ENCODE measurements at regions not wholly inside any gene's neighbourhood (a gene's known extent, or its start where the extent isn't known, plus 50 kb on each side); places are given as distances from the start of the nearest gene placed in this dataset.
"Not testable (repeated sequence)": the region's sequence is repeated elsewhere in the genome, so short reads cannot be mapped to it uniquely, and the experiment has no call there.

GRCh38 chr12:71311611-71312010, 128.0 kb upstream of the LGR5 start:
- not testable (repeated sequence) for H3K4me3 ChIP-seq (ENCODE audit: low read depth, low read length); H3K79me2 ChIP-seq (ENCODE audit: control insufficient read depth, insufficient read depth, low read length, poor library complexity); H2AFZ ChIP-seq (ENCODE audit: insufficient read depth, low read length, poor library complexity); H3K9me3 ChIP-seq (ENCODE audit: insufficient read depth, low read depth, low read length); H2BK12ac ChIP-seq (ENCODE audit: low read length); H3K27me3 ChIP-seq (ENCODE audit: insufficient read depth, low read length); H3K23ac ChIP-seq (ENCODE audit: low read length); H3K4me1 ChIP-seq (ENCODE audit: control insufficient read depth in 1 of 2, insufficient read depth in 2 of 2, low read length in 2 of 2); H3K79me1 ChIP-seq (ENCODE audit: low read length); H2BK5ac ChIP-seq (ENCODE audit: low read depth, low read length, poor library complexity); H3K4ac ChIP-seq (ENCODE audit: low read depth, low read length); H3K36me3 ChIP-seq (ENCODE audit: control insufficient read depth in 1 of 2, insufficient read depth in 2 of 2, low read length in 2 of 2); H4K8ac ChIP-seq (ENCODE audit: low read depth, low read length); H3K18ac ChIP-seq (ENCODE audit: low read length); H3K9ac ChIP-seq (ENCODE audit: low read length); H3K14ac ChIP-seq (ENCODE audit: low read length); H2BK120ac ChIP-seq (ENCODE audit: insufficient read depth, low read length, poor library complexity); DNase-seq; H3K4me2 ChIP-seq (ENCODE audit: low read length); H4K91ac ChIP-seq (ENCODE audit: low read depth, low read length); H2AK5ac ChIP-seq (ENCODE audit: low read length); H3K27ac ChIP-seq (ENCODE audit: low read depth, low read length); H4K12ac ChIP-seq (ENCODE audit: low read depth, low read length)
- no CpG with 5 or more reads among the region's 4 CpGs for WGBS (ENCODE audit: extremely low coverage, insufficient coverage, insufficient read length)

- no peaks in the 10 kb centered on the region for H3K79me1 ChIP-seq (ENCODE audit: low read length)
- no peak overlapping the region for H3K9ac ChIP-seq (ENCODE audit: low read length)
- H3K9me3 ChIP-seq (ENCODE audit: insufficient read depth, low read depth, low read length): no peaks in the 10 kb centered on the region
- no peak overlapping the region for H3K27ac ChIP-seq (ENCODE audit: low read depth, low read length)
- no peak overlapping the region for H2AFZ ChIP-seq (ENCODE audit: insufficient read depth, low read length, poor library complexity)
- no peak overlapping the region for H3K4me3 ChIP-seq (ENCODE audit: low read depth, low read length)
- no peak overlapping the region for H3K18ac ChIP-seq (ENCODE audit: low read length)
- H3K27me3 ChIP-seq (ENCODE audit: insufficient read depth, low read length): no peaks in the 10 kb centered on the region
- no peak overlapping the region for H3K14ac ChIP-seq (ENCODE audit: low read length)
- H4K8ac ChIP-seq (ENCODE audit: low read depth, low read length): no peak overlapping the region
- H2BK5ac ChIP-seq (ENCODE audit: low read depth, low read length, poor library complexity): no peak overlapping the region
- H3K4me1 ChIP-seq (ENCODE audit: control insufficient read depth in 1 of 2, insufficient read depth in 2 of 2, low read length in 2 of 2): no peaks in the 10 kb centered on the region
- no peak overlapping the region for H3K23ac ChIP-seq (ENCODE audit: low read length)
- H2BK12ac ChIP-seq (ENCODE audit: low read length): no peak overlapping the region
- no peaks in the 10 kb centered on the region for H3K36me3 ChIP-seq (ENCODE audit: control insufficient read depth in 1 of 2, insufficient read depth in 2 of 2, low read length in 2 of 2)
- H3K4ac ChIP-seq (ENCODE audit: low read depth, low read length): no peak overlapping the region
- H2AK5ac ChIP-seq (ENCODE audit: low read length): no peak overlapping the region
- H4K12ac ChIP-seq (ENCODE audit: low read depth, low read length): no peak overlapping the region
- no peak overlapping the region for H3K4me2 ChIP-seq (ENCODE audit: low read length)
- no peaks in the 10 kb centered on the region for H3K79me2 ChIP-seq (ENCODE audit: control insufficient read depth, insufficient read depth, low read length, poor library complexity)
- no peak overlapping the region for H4K91ac ChIP-seq (ENCODE audit: low read depth, low read length)
- no peak for DNase-seq
- no CpG with 5 or more reads among the region's 1 CpG for WGBS (ENCODE audit: extremely low coverage, insufficient coverage, insufficient read length)
- H2BK120ac ChIP-seq (ENCODE audit: insufficient read depth, low read length, poor library complexity): no peak overlapping the region
Measured at GRCh38 chr12:71306808-71307207, 132.8 kb upstream of the LGR5 start.

GRCh38 chr12:71304306-71304705, 135.3 kb upstream of the LGR5 start:
- Histone ChIP-seq H3K23ac (ENCODE audit: low read length) (no peak overlapping the region), H2AK5ac (ENCODE audit: low read length) (no peak overlapping the region), H3K36me3 (ENCODE audit: control insufficient read depth in 1 of 2, insufficient read depth in 2 of 2, low read length in 2 of 2) (no peaks in the 10 kb centered on the region), H3K4me3 (ENCODE audit: low read depth, low read length) (no peak overlapping the region), H4K8ac (ENCODE audit: low read depth, low read length) (no peak overlapping the region), H2BK120ac (ENCODE audit: insufficient read depth, low read length, poor library complexity) (no peak overlapping the region), H3K9ac (ENCODE audit: low read length) (no peak overlapping the region), H3K18ac (ENCODE audit: low read length) (no peak overlapping the region), H3K79me2 (ENCODE audit: control insufficient read depth, insufficient read depth, low read length, poor library complexity) (no peaks in the 10 kb centered on the region), H3K14ac (ENCODE audit: low read length) (no peak overlapping the region), H2BK5ac (ENCODE audit: low read depth, low read length, poor library complexity) (no peak overlapping the region), H2BK12ac (ENCODE audit: low read length) (no peak overlapping the region), H3K27me3 (ENCODE audit: insufficient read depth, low read length) (no peaks in the 10 kb centered on the region), H2AFZ (ENCODE audit: insufficient read depth, low read length, poor library complexity) (no peak overlapping the region), H3K4me1 (ENCODE audit: control insufficient read depth in 1 of 2, insufficient read depth in 2 of 2, low read length in 2 of 2) (no peaks in the 10 kb centered on the region), H3K4ac (ENCODE audit: low read depth, low read length) (no peak overlapping the region), H4K91ac (ENCODE audit: low read depth, low read length) (no peak overlapping the region), H3K4me2 (ENCODE audit: low read length) (no peak overlapping the region), H3K27ac (ENCODE audit: low read depth, low read length) (no peak overlapping the region), H3K79me1 (ENCODE audit: low read length) (no peaks in the 10 kb centered on the region), H4K12ac (ENCODE audit: low read depth, low read length) (no peak overlapping the region), H3K9me3 (ENCODE audit: insufficient read depth, low read depth, low read length) (no peaks in the 10 kb centered on the region)
- DNase-seq: peak in 1 of 2 donors; percentile 75
- no CpG with 5 or more reads among the region's 3 CpGs for WGBS (ENCODE audit: extremely low coverage, insufficient coverage, insufficient read length)

GRCh38 chr12:71303199-71303598, 136.4 kb upstream of the LGR5 start:
- no peaks in the 10 kb centered on the region for H3K9me3 ChIP-seq (ENCODE audit: insufficient read depth, low read depth, low read length)
- peak in 1 of 2 donors; percentile 15 for DNase-seq
- no peaks in the 10 kb centered on the region for H3K79me2 ChIP-seq (ENCODE audit: control insufficient read depth, insufficient read depth, low read length, poor library complexity)
- H4K91ac ChIP-seq (ENCODE audit: low read depth, low read length): no peak overlapping the region
- H2AFZ ChIP-seq (ENCODE audit: insufficient read depth, low read length, poor library complexity): no peak overlapping the region
- H2BK12ac ChIP-seq (ENCODE audit: low read length): no peak overlapping the region
- no peak overlapping the region for H3K14ac ChIP-seq (ENCODE audit: low read length)
- no peaks in the 10 kb centered on the region for H3K36me3 ChIP-seq (ENCODE audit: control insufficient read depth in 1 of 2, insufficient read depth in 2 of 2, low read length in 2 of 2)
- no peaks in the 10 kb centered on the region for H3K4me1 ChIP-seq (ENCODE audit: control insufficient read depth in 1 of 2, insufficient read depth in 2 of 2, low read length in 2 of 2)
- no peaks in the 10 kb centered on the region for H3K79me1 ChIP-seq (ENCODE audit: low read length)
- H4K12ac ChIP-seq (ENCODE audit: low read depth, low read length): no peak overlapping the region
- no peak overlapping the region for H3K27ac ChIP-seq (ENCODE audit: low read depth, low read length)
- no peak overlapping the region for H2BK5ac ChIP-seq (ENCODE audit: low read depth, low read length, poor library complexity)
- no peak overlapping the region for H2BK120ac ChIP-seq (ENCODE audit: insufficient read depth, low read length, poor library complexity)
- H3K4me2 ChIP-seq (ENCODE audit: low read length): no peak overlapping the region
- H3K27me3 ChIP-seq (ENCODE audit: insufficient read depth, low read length): no peaks in the 10 kb centered on the region
- H3K4me3 ChIP-seq (ENCODE audit: low read depth, low read length): no peak overlapping the region
- no peak overlapping the region for H3K23ac ChIP-seq (ENCODE audit: low read length)
- no peak overlapping the region for H3K4ac ChIP-seq (ENCODE audit: low read depth, low read length)
- H4K8ac ChIP-seq (ENCODE audit: low read depth, low read length): no peak overlapping the region
- H2AK5ac ChIP-seq (ENCODE audit: low read length): no peak overlapping the region
- H3K9ac ChIP-seq (ENCODE audit: low read length): no peak overlapping the region
- no peak overlapping the region for H3K18ac ChIP-seq (ENCODE audit: low read length)
